Urinary bladder (tissue), 3 donors: ENCODE measurements at regions not wholly inside any gene's neighbourhood (a gene's known extent, or its start where the extent isn't known, plus 50 kb on each side); places are given as distances from the start of the nearest gene placed in this dataset.

ENCODE experiments used
- DNase-seq: peaks from one replicate; pipeline ENCODE4 v3.0.0-alpha.2; 2015; ENCODE audit errors: extremely low spot score
- H3K27ac ChIP-seq: one replicate; pipeline ENCODE4 v1.5.1; 2013; ENCODE audit warnings: low read depth, mild to moderate bottlenecking, moderate library complexity
- H3K36me3 ChIP-seq: one replicate; pipeline ENCODE4 v1.6.1; 2013; ENCODE audit warnings: mild to moderate bottlenecking, moderate library complexity; ENCODE audit not compliant: insufficient read depth
- H3K4me1 ChIP-seq: one replicate; pipeline ENCODE4 v1.6.1; 2013; ENCODE audit warnings: mild to moderate bottlenecking, moderate library complexity; ENCODE audit not compliant: insufficient read depth
- H3K4me3 ChIP-seq: one replicate; pipeline ENCODE4 v1.5.1; 2013; ENCODE audit warnings: low read depth, low read length
- WGBS: extraction: QIAGEN DNeasy Blood & Tissue Kit; methylation state at CpG from one replicate; pipeline ENCODE4 v1.1.7; 2013; 5-methylcytosine and 5-hydroxymethylcytosine counted together
- donor health status: healthy with polysubstance abuse.
- donor health status: healthy.

GRCh38 chr5:3075309-3075708 is 323.8 kb upstream of the IRX2 start:
- H3K36me3 ChIP-seq, result no peaks in the 10 kb centered on the region
- DNase-seq, result no peak
- H3K4me3 ChIP-seq, result no peak overlapping the region
- no peak overlapping the region for H3K27ac ChIP-seq
- H3K4me1 ChIP-seq, result no peaks in the 10 kb centered on the region
- 47% methylated on average over 2 of the region's 2 CpGs for WGBS

DNA sequence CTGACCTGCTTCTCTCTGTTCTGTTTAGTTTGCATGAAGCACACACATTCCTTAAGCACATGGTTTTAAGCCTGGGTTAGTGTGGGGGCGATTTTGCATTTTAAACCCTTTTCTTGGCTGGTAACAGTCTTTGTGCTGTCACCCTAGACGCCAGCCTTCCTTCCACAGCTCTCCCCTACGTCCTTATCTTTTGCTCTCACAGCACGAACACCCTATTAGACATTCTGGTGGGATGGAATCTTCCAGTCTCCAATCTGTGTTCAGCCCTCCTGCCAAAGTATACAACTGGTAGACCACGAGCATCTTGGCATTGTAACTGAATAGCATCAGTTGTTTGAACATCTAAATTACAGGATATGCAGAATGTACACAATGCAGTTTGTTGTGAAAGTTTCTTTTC is 316.9 kb upstream of the IRX2 start:
- no peaks in the 10 kb centered on the region for H3K4me1 ChIP-seq
- 20% methylated on average over 5 of the region's 5 CpGs for WGBS

DNA sequence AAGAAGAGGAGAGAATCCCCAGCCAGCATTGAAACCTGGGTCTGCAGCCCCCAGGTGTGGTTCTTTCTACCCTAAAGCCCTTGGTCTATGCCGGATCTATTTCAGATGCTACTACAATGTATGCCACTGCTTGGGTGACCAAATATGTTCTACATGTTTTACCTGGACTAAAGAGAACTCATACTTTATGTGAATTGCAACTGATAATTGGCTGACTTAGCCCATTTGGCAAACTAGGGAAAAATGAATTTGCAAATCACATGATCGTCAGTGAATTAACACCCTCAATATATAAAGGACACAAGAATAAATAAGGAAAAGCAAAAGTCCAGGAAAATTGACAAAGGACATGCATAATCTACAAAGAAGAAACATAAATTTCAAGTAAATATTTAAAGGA is 308.8 kb upstream of the IRX2 start:
- WGBS, result 93% methylated on average over 2 of the region's 2 CpGs
- Histone ChIP-seq H3K36me3 (no peaks in the 10 kb centered on the region), H3K4me1 (no peaks in the 10 kb centered on the region), H3K27ac (no peak overlapping the region), H3K4me3 (no peak overlapping the region)
- DNase-seq, result no peak

More for the DNA sequence above, 316.9 kb upstream of the IRX2 start:
- DNase-seq, result no peak
- no peaks in the 10 kb centered on the region for H3K36me3 ChIP-seq
- H3K4me3 ChIP-seq, result no peak overlapping the region
- H3K27ac ChIP-seq, result no peak overlapping the region

- no peak overlapping the region for H3K4me3 ChIP-seq
- H3K4me1 ChIP-seq, result no peaks in the 10 kb centered on the region
- no peak for DNase-seq
- H3K27ac ChIP-seq, result no peak overlapping the region
- no peaks in the 10 kb centered on the region for H3K36me3 ChIP-seq
- WGBS, result 60% methylated on average over 9 of the region's 9 CpGs
These were observed 308.0 kb upstream of the IRX2 start for GRCh38 chr5:3059488-3059887.

DNA sequence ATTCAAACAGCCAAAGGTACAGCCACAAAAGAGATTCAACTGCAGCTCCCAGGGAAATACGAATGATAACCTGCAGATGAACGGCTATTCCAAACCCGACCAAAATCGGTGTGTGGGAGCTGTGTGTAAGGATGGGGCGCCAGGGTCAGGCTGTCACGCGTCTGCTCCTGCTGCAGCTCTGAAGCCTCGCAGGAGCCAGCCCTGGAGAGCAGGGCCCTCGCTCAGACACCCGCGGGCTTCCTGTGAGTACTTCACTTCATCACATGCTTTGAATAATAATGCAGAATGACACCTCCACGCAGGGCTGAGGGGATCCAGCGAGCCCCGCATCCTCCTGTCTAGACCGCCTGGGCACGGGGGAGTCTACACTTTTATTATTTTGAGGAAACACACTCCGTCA is 307.5 kb upstream of the IRX2 start:
- Histone ChIP-seq H3K36me3 (no peaks in the 10 kb centered on the region), H3K4me3 (no peak overlapping the region), H3K4me1 (no peaks in the 10 kb centered on the region), H3K27ac (no peak overlapping the region)
- WGBS, result 50% methylated on average over 17 of the region's 17 CpGs
- DNase-seq, result no peak

GRCh38 chr5:3056866-3057265 is 305.4 kb upstream of the IRX2 start:
- Histone ChIP-seq H3K36me3 (no peaks in the 10 kb centered on the region), H3K27ac (no peak overlapping the region), H3K4me1 (no peaks in the 10 kb centered on the region), H3K4me3 (no peak overlapping the region)
- no peak for DNase-seq
- 25% methylated on average over 10 of the region's 10 CpGs for WGBS

GRCh38 chr5:3051400-3051799 is 299.9 kb upstream of the IRX2 start:
- Histone ChIP-seq H3K27ac (no peak overlapping the region), H3K4me1 (no peaks in the 10 kb centered on the region), H3K4me3 (no peak overlapping the region), H3K36me3 (no peaks in the 10 kb centered on the region)
- no peak for DNase-seq
- 88% methylated on average over 16 of the region's 16 CpGs for WGBS

GRCh38 chr5:3050863-3051262 is 299.4 kb upstream of the IRX2 start:
- 87% methylated on average over 13 of the region's 13 CpGs for WGBS
- H3K27ac ChIP-seq, result no peak overlapping the region
- DNase-seq, result no peak

GRCh38 chr5:3049261-3049660 is 297.8 kb upstream of the IRX2 start:
- Histone ChIP-seq H3K27ac (no peak overlapping the region), H3K4me1 (no peaks in the 10 kb centered on the region), H3K36me3 (no peaks in the 10 kb centered on the region), H3K4me3 (no peak overlapping the region)
- DNase-seq, result no peak
- WGBS, result 85% methylated on average over 11 of the region's 11 CpGs

More at GRCh38 chr5:3050863-3051262, 299.4 kb upstream of the IRX2 start:
- Histone ChIP-seq H3K36me3 (no peaks in the 10 kb centered on the region), H3K4me1 (no peaks in the 10 kb centered on the region), H3K4me3 (no peak overlapping the region)

DNA sequence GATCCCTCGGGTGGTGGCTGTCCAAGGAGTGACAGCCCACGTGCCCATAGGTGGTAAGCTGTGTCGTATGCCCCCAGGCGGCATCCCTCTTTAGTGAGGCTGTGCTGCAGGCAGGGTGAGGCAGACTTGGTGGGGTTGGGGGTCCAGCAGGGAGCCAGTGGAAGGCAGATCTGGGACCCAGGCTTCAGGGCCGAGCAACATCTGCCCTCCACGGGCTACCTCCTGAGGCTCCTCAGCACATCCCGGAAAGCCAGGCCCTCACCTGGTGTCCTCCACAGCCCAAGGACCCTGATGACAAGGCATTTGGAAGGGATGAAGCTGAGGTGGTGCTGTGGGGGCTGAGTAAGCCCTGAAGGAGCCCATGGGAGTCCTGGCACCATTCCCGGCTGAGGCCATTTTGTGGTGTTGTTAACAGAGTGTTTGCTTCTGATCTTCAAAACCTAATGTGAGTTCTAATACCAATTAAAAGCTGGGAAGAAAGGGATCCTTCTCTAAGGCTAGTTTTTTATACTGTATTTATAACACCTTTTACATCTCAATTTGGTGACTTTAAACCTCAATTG is 295.8 kb upstream of the IRX2 start:
- H3K36me3 ChIP-seq, result no peaks in the 10 kb centered on the region
- H3K4me1 ChIP-seq, result no peaks in the 10 kb centered on the region
- DNase-seq, result no peak
- WGBS, result 88% methylated on average over 8 of the region's 8 CpGs
- no peak overlapping the region for H3K27ac ChIP-seq
- no peak overlapping the region for H3K4me3 ChIP-seq

- no peak overlapping the region for H3K27ac ChIP-seq
- no peaks in the 10 kb centered on the region for H3K4me1 ChIP-seq
- H3K4me3 ChIP-seq, result no peak overlapping the region
- H3K36me3 ChIP-seq, result no peaks in the 10 kb centered on the region
- DNase-seq, result no peak
These were observed 292.1 kb upstream of the IRX2 start for GRCh38 chr5:3043600-3043999.

DNA sequence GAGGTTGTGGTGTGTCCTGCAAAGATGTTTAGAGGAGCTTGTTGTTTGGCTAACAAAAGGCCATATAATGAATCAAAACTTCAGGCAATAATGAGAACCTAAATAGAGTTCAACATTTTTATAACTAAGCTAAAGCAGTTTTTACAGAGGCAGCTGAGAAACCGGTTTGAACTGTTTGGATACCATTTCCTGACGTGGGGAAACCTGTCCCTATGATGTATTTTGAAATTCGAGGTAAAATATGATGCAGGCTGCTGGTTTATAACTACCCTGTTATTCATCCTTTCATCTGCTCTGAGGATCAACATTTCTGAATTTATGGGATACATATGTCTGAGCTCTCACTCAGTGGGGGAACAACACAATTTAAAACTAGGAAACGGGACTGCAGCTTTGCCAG is 289.5 kb upstream of the IRX2 start:
- no peaks in the 10 kb centered on the region for H3K4me1 ChIP-seq
- WGBS, result 25% methylated on average over 4 of the region's 4 CpGs
- no peak overlapping the region for H3K4me3 ChIP-seq
- no peaks in the 10 kb centered on the region for H3K36me3 ChIP-seq
- no peak overlapping the region for H3K27ac ChIP-seq
- DNase-seq, result no peak

DNA sequence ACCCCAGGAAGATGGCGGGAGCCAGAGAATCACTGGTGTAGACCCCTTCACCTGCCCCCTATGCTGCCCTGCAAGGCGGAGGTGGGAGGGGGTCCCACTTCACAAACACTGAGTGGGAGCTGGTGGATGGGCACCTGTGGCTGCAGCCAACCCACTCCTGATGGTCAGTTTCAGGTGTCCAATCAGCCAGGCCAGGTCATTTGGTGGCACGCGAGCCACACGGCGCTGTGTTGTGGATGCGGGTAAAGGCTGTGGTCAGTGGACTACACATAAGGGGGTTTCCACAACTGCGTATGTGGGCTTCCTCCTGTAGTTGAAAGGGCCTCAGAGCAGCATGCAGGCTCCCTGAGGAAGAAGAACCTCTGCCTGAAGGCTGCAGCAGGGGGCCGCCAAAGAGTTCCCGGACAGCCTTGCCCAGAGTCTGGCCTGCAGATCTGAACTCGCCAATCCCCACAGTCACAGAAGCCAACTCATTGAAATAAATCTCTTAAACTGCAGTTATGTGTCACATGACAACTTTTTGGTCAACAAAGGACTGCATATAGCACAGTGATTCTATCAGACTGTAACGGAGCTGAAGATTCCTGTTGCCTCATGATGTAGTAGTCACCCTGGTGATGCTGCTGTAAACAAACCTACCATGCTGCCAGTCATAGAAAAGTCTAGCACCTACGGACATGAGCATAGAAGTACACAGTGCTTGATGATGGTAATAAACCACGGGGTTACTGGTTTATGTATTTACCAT is 284.7 kb upstream of the IRX2 start:
- Histone ChIP-seq H3K4me1 (no peaks in the 10 kb centered on the region), H3K4me3 (no peak overlapping the region), H3K36me3 (no peaks in the 10 kb centered on the region), H3K27ac (no peak overlapping the region)
- no peak for DNase-seq
- 82% methylated on average over 14 of the region's 14 CpGs for WGBS

GRCh38 chr5:3035452-3035851 is 284.0 kb upstream of the IRX2 start:
- DNase-seq, result no peak
- 90% methylated on average over 5 of the region's 5 CpGs for WGBS
- Histone ChIP-seq H3K4me1 (no peaks in the 10 kb centered on the region), H3K36me3 (no peaks in the 10 kb centered on the region), H3K27ac (no peak overlapping the region), H3K4me3 (no peak overlapping the region)
